Gastroesophageal sphincter (tissue), 4 donors: ENCODE measurements at regions not wholly inside any gene's neighbourhood (a gene's known extent, or its start where the extent isn't known, plus 50 kb on each side); places are given as distances from the start of the nearest gene placed in this dataset.

Experiments used
- ATAC-seq: fragments of 150-250 bp; one replicate; pipeline ENCODE4 v1.9.1; 2016; ENCODE audit warnings: mild to moderate bottlenecking, moderate library complexity
- H3K27ac ChIP-seq, 4 donors: fragments of 200-600 bp; sonication (generic) in 3 of 4; 1 replicate in 3 of 4; 2 replicates in 1 of 4; pipeline ENCODE4 v1.5.1; 2016 to 2019
- H3K27me3 ChIP-seq: fragments of 200-600 bp; sonication (generic); one replicate; pipeline ENCODE4 v1.5.1; 2019
- H3K36me3 ChIP-seq, 2 donors: fragments of 200-600 bp; sonication (generic); one replicate each; pipeline ENCODE4 v1.5.1; 2019; ENCODE audit warnings: control low read depth in 1 of 2
- H3K4me1 ChIP-seq, 3 donors: fragments of 200-600 bp; sonication (generic); 1 replicate in 2 of 3; 2 replicates in 1 of 3; pipeline ENCODE4 v1.5.1; 2016 to 2019; ENCODE audit warnings: control low read depth in 2 of 3
- H3K4me3 ChIP-seq, 2 donors: fragments of 200-600 bp; sonication (generic); one replicate each; pipeline ENCODE4 v1.5.1; 2019; ENCODE audit warnings: mild to moderate bottlenecking in 1 of 2, moderate library complexity in 1 of 2
- H3K9me3 ChIP-seq, 3 donors: fragments of 200-600 bp; sonication (generic); one replicate each; pipeline ENCODE4 v1.5.1; 2017 to 2019; ENCODE audit warnings: control low read depth in 2 of 3
- EP300 ChIP-seq: sonication (generic); formaldehyde crosslinking; IDR thresholded peaks from one replicate; pipeline ENCODE4 v1.6.1; 2017; ENCODE audit warnings: antibody characterized with exemption, mild to moderate bottlenecking
- POLR2A ChIP-seq, 2 donors: fragments of 450-650 bp; IDR thresholded peaks; one replicate each; pipeline ENCODE4 v1.6.1; 2017; ENCODE audit warnings: antibody characterized with exemption in 2 of 2, mild to moderate bottlenecking in 2 of 2, moderate library complexity in 1 of 2
- POLR2AphosphoS5 ChIP-seq: sonication (generic); formaldehyde crosslinking; IDR thresholded peaks from one replicate; pipeline ENCODE4 v1.6.1; 2017; ENCODE audit warnings: antibody characterized with exemption
- WGBS, 2 donors: methylation state at CpG; one replicate each; pipeline ENCODE4 v1.1.5; 2018; ENCODE audit warnings: low coverage in 1 of 2; 5-methylcytosine and 5-hydroxymethylcytosine counted together
- TF ChIP-seq, protein P1 (sequence below), 4 experiments: fragments of 200-600 bp in 2 of 4; fragments of 450-650 bp in 2 of 4; sonication (generic) in 1 of 4; IDR thresholded peaks; one replicate each; pipeline ENCODE4 v1.5.1; 2017 to 2019; ENCODE audit warnings: antibody characterized with exemption in 4 of 4, mild to moderate bottlenecking in 2 of 4, moderate library complexity in 2 of 4

DNA sequence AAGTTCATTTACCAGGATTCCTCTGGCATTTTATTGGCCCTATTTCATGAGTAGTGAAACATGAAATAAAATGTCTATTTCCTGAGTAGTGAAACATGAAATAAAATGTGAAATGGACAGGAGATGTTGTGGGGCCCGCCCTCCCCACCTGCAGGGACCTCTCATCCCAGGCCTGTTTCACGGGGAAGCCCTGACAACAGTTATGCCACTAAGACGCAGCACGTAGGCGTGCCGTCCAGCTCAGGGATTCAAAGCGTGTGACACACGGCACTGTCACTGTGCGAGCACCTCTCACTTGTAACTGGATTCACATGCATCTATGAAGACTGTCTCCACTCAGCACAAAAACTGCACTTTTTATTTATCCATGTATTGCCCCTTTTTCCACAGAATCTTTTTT is 83.4 kb upstream of the SNTG2 start:
- no peak overlapping the region for H3K27ac ChIP-seq
- H3K4me3 ChIP-seq, result no peak overlapping the region
- 85 to 95% methylated on average over 3 to 9 of the region's 9 CpGs for WGBS, 2 donors
- TF ChIP-seq, protein P1, sequence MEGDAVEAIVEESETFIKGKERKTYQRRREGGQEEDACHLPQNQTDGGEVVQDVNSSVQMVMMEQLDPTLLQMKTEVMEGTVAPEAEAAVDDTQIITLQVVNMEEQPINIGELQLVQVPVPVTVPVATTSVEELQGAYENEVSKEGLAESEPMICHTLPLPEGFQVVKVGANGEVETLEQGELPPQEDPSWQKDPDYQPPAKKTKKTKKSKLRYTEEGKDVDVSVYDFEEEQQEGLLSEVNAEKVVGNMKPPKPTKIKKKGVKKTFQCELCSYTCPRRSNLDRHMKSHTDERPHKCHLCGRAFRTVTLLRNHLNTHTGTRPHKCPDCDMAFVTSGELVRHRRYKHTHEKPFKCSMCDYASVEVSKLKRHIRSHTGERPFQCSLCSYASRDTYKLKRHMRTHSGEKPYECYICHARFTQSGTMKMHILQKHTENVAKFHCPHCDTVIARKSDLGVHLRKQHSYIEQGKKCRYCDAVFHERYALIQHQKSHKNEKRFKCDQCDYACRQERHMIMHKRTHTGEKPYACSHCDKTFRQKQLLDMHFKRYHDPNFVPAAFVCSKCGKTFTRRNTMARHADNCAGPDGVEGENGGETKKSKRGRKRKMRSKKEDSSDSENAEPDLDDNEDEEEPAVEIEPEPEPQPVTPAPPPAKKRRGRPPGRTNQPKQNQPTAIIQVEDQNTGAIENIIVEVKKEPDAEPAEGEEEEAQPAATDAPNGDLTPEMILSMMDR (IDR thresholded peaks at IDR 0.05), result no peak
- TF ChIP-seq POLR2AphosphoS5 (no peak), EP300 (no peak), POLR2A (IDR thresholded peaks at IDR 0.05) (no peak)
- H3K36me3 ChIP-seq, result no peaks in the 10 kb centered on the region
- no peak for ATAC-seq
- H3K9me3 ChIP-seq, result no peaks in the 10 kb centered on the region
- peaks cover 63% of the 10 kb centered on the region for H3K27me3 ChIP-seq
- H3K4me1 ChIP-seq, result no peaks in the 10 kb centered on the region

DNA sequence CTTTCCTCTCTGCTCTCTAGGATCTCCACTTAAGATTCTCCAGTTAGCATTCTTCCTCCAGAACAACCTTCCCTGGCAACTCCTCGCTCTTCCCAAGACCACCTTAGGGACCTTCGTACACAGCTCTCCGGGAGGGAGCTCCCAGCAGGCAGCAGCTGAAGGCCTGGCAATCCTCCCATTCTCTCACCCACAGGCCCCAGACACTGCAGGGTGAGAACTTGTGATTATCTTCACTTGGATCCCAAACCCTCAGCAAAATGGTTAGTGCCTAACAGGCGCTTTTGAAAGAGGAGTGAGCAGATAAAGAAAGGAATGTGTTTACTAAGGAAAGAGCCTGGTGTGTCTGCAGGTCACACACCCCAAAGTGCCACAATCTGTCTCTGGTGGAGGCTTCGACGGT is 83.8 kb upstream of the SNTG2 start:
- WGBS, 2 donors, result 76 to 85% methylated on average over 2 to 5 of the region's 6 CpGs
- Histone ChIP-seq H3K27ac (no peak overlapping the region), H3K27me3 (peaks cover 63% of the 10 kb centered on the region), H3K4me3 (no peak overlapping the region), H3K36me3 (no peaks in the 10 kb centered on the region), H3K4me1 (no peaks in the 10 kb centered on the region), H3K9me3 (no peaks in the 10 kb centered on the region)
- no peak for ATAC-seq
- TF ChIP-seq POLR2AphosphoS5 (no peak), POLR2A (IDR thresholded peaks at IDR 0.05) (no peak), EP300 (no peak)
- TF ChIP-seq, protein P1 (IDR thresholded peaks at IDR 0.05), result no peak

DNA sequence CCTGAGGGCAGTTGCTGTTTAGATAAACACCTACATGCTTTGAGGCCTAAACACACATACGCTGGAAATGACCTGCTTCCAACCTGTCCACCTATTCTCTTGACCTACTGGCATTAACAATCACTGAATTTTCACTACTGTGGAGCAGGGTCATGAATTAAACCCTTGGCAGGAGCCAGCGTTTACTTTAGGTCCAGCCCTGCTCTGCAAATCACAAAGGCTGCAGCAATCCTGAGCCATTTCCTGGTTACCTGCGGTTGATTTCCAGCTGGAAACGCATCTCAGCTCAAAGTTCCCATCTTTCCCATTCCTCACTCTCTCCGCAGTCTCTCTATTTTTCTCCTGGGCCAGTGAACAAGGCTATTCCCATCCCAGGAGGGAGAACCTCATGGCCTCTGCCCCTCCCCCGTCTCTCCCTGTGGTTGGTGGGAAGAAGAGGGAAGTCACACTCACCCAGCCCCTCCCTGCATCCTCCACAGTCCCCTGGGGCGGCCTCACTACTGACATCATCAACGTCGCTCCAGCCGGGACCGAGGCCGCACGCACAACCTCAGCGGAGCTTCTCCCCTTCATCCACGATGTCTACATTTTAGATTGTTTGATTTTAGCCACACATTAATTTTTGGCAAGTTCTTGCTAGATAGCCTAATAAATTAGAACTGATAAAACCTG is 84.5 kb upstream of the SNTG2 start:
- 60 to 72% methylated on average over 1 to 10 of the region's 15 CpGs for WGBS, 2 donors
- Histone ChIP-seq H3K36me3 (no peaks in the 10 kb centered on the region), H3K27ac (no peak overlapping the region), H3K9me3 (no peaks in the 10 kb centered on the region), H3K27me3 (peaks cover 60% of the 10 kb centered on the region), H3K4me1 (no peaks in the 10 kb centered on the region), H3K4me3 (no peak overlapping the region)
- TF ChIP-seq POLR2A (IDR thresholded peaks at IDR 0.05) (no peak), EP300 (no peak), POLR2AphosphoS5 (no peak)
- TF ChIP-seq, protein P1 (IDR thresholded peaks at IDR 0.05), result no peak
- ATAC-seq, result no peak

DNA sequence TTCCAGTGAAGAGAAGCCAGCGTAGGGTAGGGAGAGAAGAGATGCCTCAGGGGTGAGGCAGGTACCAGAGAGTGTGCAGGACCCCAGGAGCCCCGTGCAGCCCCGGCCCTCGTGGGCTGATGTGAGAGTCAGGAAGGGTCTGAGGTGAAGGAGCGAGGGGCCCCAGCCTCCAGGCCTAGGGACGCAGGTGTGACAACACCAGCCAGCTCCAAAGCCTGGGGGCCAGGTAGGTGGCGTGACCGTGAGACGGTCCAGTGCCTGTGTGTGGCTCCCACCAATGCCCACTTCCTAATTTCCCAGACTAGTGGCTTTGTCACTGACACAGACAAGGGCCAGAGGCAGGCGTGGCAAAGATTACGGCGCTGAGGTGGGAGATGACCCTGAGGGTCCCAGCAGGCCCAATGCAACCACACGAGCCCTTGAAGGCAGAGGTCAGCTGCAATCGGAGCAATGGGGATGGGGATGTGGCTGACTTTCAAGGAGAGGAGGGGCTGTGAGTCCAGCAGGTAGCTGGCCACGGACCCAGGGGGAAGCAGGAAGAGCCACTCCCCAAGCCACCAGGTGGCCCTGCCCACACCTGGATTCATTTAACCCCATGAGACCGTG is 86.0 kb upstream of the SNTG2 start:
- no peak for ATAC-seq
- Histone ChIP-seq H3K4me3 (no peak overlapping the region), H3K27ac (no peak overlapping the region), H3K27me3 (peaks cover 44% of the 10 kb centered on the region), H3K36me3 (no peaks in the 10 kb centered on the region), H3K4me1 (no peaks in the 10 kb centered on the region), H3K9me3 (no peaks in the 10 kb centered on the region)
- 83% methylated on average over 7 of the region's 16 CpGs; no CpG with 5 or more reads in 1 of the 2 donors for WGBS, 2 donors
- TF ChIP-seq EP300 (no peak), POLR2A (IDR thresholded peaks at IDR 0.05) (no peak), POLR2AphosphoS5 (no peak)
- TF ChIP-seq, protein P1 (IDR thresholded peaks at IDR 0.05), result no peak
